Keratinocyte (primary cell): ENCODE measurements at regions not wholly inside any gene's neighbourhood (a gene's known extent, or its start where the extent isn't known, plus 50 kb on each side); places are given as distances from the start of the nearest gene placed in this dataset.

Source experiments
- DNase-seq: peaks from one replicate; pipeline ENCODE4 v3.0.0-alpha.2; 2011; ENCODE audit warnings: low read depth, missing footprints, low spot score
- FAIRE-seq: peaks from 2 replicates; lab custom pipeline; 2011; peaks lifted over from hg19 to GRCh38; lab: Jason Lieb, UNC
- H2AFZ ChIP-seq: 2 replicates; pipeline ENCODE4 v1.6.0; 2012; ENCODE audit warnings: low read length, control low read depth, inconsistent platforms; ENCODE audit not compliant: control insufficient read depth
- H3K27ac ChIP-seq: 2 replicates; pipeline ENCODE4 v1.5.1; 2011; ENCODE audit warnings: low read length; ENCODE audit not compliant: control insufficient read depth, insufficient read depth
- H3K27me3 ChIP-seq: 3 replicates; pipeline ENCODE4 v1.6.0; 2011; ENCODE audit warnings: low read length; ENCODE audit not compliant: control insufficient read depth, insufficient read depth; ENCODE audit errors: extremely low read depth
- H3K36me3 ChIP-seq, 2 experiments: 2 replicates in 1 of 2; 3 replicates in 1 of 2; pipeline ENCODE4 v1.5.1; 2011; ENCODE audit warnings: low read length in 2 of 2, mild to moderate bottlenecking in 1 of 2; ENCODE audit not compliant: control insufficient read depth in 2 of 2, insufficient read depth in 2 of 2; ENCODE audit errors: extremely low read depth in 1 of 2
- H3K4me1 ChIP-seq: 3 replicates; pipeline ENCODE4 v1.5.1; 2011; ENCODE audit warnings: low read length; ENCODE audit not compliant: control insufficient read depth, insufficient read depth; ENCODE audit errors: extremely low read depth
- H3K4me2 ChIP-seq: 3 replicates; pipeline ENCODE4 v1.6.0; 2011; ENCODE audit warnings: low read depth, low read length; ENCODE audit not compliant: control insufficient read depth, insufficient read depth; ENCODE audit errors: extremely low read depth
- H3K4me3 ChIP-seq, 3 experiments: fragments of 200-600 bp in 1 of 3; sonication (generic) in 1 of 3; 2 replicates in 2 of 3; 3 replicates in 1 of 3; pipeline ENCODE4 v1.5.1; 2011 to 2016; ENCODE audit warnings: low read length in 3 of 3, mild to moderate bottlenecking in 3 of 3, control low read depth in 2 of 3, inconsistent platforms in 1 of 3, low read depth in 1 of 3, mixed read lengths in 1 of 3, mixed run types in 1 of 3, moderate library complexity in 1 of 3; ENCODE audit not compliant: control insufficient read depth in 2 of 3, insufficient read depth in 2 of 3; ENCODE audit errors: extremely low read depth in 1 of 3
- H3K79me2 ChIP-seq: 2 replicates; pipeline ENCODE4 v1.6.0; 2012; ENCODE audit warnings: low read length; ENCODE audit not compliant: control insufficient read depth, insufficient read depth
- H3K9ac ChIP-seq: 3 replicates; pipeline ENCODE4 v1.6.0; 2011; ENCODE audit warnings: low read length; ENCODE audit not compliant: control insufficient read depth, insufficient read depth; ENCODE audit errors: extremely low read depth
- H3K9me1 ChIP-seq: 3 replicates; pipeline ENCODE4 v1.6.0; 2011; ENCODE audit warnings: low read length; ENCODE audit not compliant: control insufficient read depth, insufficient read depth; ENCODE audit errors: extremely low read depth
- H3K9me3 ChIP-seq: 2 replicates; pipeline ENCODE4 v1.5.1; 2012; ENCODE audit warnings: low read depth, low read length; ENCODE audit not compliant: control insufficient read depth
- H4K20me1 ChIP-seq: 3 replicates; pipeline ENCODE4 v1.6.0; 2011; ENCODE audit warnings: low read length; ENCODE audit not compliant: control insufficient read depth, insufficient read depth; ENCODE audit errors: extremely low read depth
- CTCF ChIP-seq, 3 experiments: IDR thresholded peaks in 1 of 3; conservative IDR thresholded peaks in 1 of 3; optimal IDR thresholded peaks in 1 of 3; 2 replicates in 2 of 3; 3 replicates in 1 of 3; pipeline versions ENCODE3 to v1.5.1; 2011; ENCODE audit warnings: low read length in 3 of 3, mild to moderate bottlenecking in 3 of 3, moderate library complexity in 2 of 3, control low read depth in 1 of 3, inconsistent platforms in 1 of 3; ENCODE audit not compliant: insufficient read depth in 2 of 3; ENCODE audit errors: extremely low read depth in 1 of 3
- EZH2 ChIP-seq: IDR thresholded peaks from one replicate; pipeline ENCODE4 v1.6.1; 2012; ENCODE audit warnings: inconsistent platforms, mild to moderate bottlenecking, low read length, moderate library complexity
- dilution Hi-C: fragments of 300-500 bp; cut with MboI; formaldehyde crosslinking; loops from one replicate; pipeline ENCODE4 v1.7.0; 2020; ENCODE audit warnings: low sequenced_read_pairs; ENCODE audit not compliant: extremely low pct_ligation_motif_present

DNA sequence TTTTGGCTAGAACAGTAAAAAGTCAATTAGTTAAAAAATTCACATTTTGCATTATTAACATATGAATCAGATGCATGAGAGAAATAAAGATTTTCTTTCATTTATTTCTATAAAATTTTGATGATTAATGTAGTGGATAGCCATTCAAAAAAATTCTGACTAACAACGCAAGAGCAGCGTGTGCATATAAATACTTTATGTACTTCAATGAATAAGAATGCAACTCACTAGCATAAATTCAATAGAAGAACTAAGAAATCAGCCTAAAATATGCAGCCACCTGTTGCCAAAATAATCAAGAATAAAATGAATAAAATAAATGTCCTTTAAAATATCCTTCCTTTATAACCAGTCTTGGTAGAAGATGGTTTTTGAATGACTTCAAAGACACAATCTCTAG, 471.9 kb downstream of the PDGFC start:
- Histone ChIP-seq H4K20me1 (no peaks in the 10 kb centered on the region), H3K36me3 (no peaks in the 10 kb centered on the region), H3K4me1 (no peaks in the 10 kb centered on the region), H3K4me3 (no peak overlapping the region), H3K9me1 (no peaks in the 10 kb centered on the region), H3K4me2 (no peak overlapping the region), H3K9ac (no peak overlapping the region), H3K27ac (no peak overlapping the region), H3K27me3 (no peaks in the 10 kb centered on the region), H3K79me2 (no peaks in the 10 kb centered on the region), H3K9me3 (no peaks in the 10 kb centered on the region), H2AFZ (no peak overlapping the region)
- DNase-seq (no peak), FAIRE-seq (no peak)
- dilution Hi-C loops = no loop called here
- TF ChIP-seq CTCF (optimal IDR thresholded peaks at IDR 0.05 in 1 of 3, IDR thresholded peaks at IDR 0.05 in 1 of 3, conservative IDR thresholded peaks at IDR 0.05 in 1 of 3; ENCODE audit: extremely low read depth in 1 of 3, insufficient read depth in 2 of 3, low read length in 3 of 3) (no peak), EZH2 (no peak)

GRCh38 chr4:156497486-156497885, 474.1 kb downstream of the PDGFC start:
- H3K9ac ChIP-seq = no peak overlapping the region
- H3K9me3 ChIP-seq = no peaks in the 10 kb centered on the region
- FAIRE-seq (no peak), DNase-seq (no peak)
- no peak overlapping the region for H2AFZ ChIP-seq
- no peaks in the 10 kb centered on the region for H3K9me1 ChIP-seq
- dilution Hi-C loops = no loop called here
- H3K36me3 ChIP-seq = no peaks in the 10 kb centered on the region
- H3K27ac ChIP-seq = no peak overlapping the region
- TF ChIP-seq EZH2 = no peak
- no peak for TF ChIP-seq CTCF (optimal IDR thresholded peaks at IDR 0.05 in 1 of 3, IDR thresholded peaks at IDR 0.05 in 1 of 3, conservative IDR thresholded peaks at IDR 0.05 in 1 of 3; ENCODE audit: extremely low read depth in 1 of 3, insufficient read depth in 2 of 3, low read length in 3 of 3)
- no peaks in the 10 kb centered on the region for H3K27me3 ChIP-seq
- H3K4me3 ChIP-seq = no peak overlapping the region
- no peak overlapping the region for H3K4me2 ChIP-seq
- no peaks in the 10 kb centered on the region for H3K4me1 ChIP-seq
- H4K20me1 ChIP-seq = no peaks in the 10 kb centered on the region
- no peaks in the 10 kb centered on the region for H3K79me2 ChIP-seq
